ENCODE measurements at regions not wholly inside any gene's neighbourhood (a gene's known extent, or its start where the extent isn't known, plus 50 kb on each side); places are given as distances from the start of the nearest gene placed in this dataset.
"Not testable (repeated sequence)": the region's sequence is repeated elsewhere in the genome, so short reads cannot be mapped to it uniquely, and the experiment has no call there.

- Mint-ChIP-seq H3K27me3 (no peaks in the 10 kb centered on the region), H3K4me3 (ENCODE audit: low read depth) (no peak overlapping the region), H3K4me1 (ENCODE audit: low read depth) (peaks cover 5% of the 10 kb centered on the region), H3K36me3 (ENCODE audit: insufficient read depth) (peaks cover 6% of the 10 kb centered on the region), H3K27ac (no peak overlapping the region), H3K9me3 (ENCODE audit: low read depth) (peaks cover 9% of the 10 kb centered on the region)
- DNase-seq (ENCODE audit: low spot score, unreplicated experiment), result no peak
- no peak for TF ChIP-seq CTCF (IDR thresholded peaks at IDR 0.05; ENCODE audit: unreplicated experiment)
These were observed 200.2 kb upstream of the SLC38A2 start for GRCh38 chr12:46572644-46573346.

- no peak overlapping the region for H3K4me3 Mint-ChIP-seq (ENCODE audit: low read depth)
- no peak overlapping the region for H3K27ac Mint-ChIP-seq
- H3K27me3 Mint-ChIP-seq, result no peaks in the 10 kb centered on the region
- no peak for DNase-seq (ENCODE audit: low spot score, unreplicated experiment)
- H3K36me3 Mint-ChIP-seq (ENCODE audit: insufficient read depth), result peaks cover 12% of the 10 kb centered on the region
- TF ChIP-seq CTCF (IDR thresholded peaks at IDR 0.05; ENCODE audit: unreplicated experiment), result no peak
- peaks cover 18% of the 10 kb centered on the region for H3K9me3 Mint-ChIP-seq (ENCODE audit: low read depth)
- H3K4me1 Mint-ChIP-seq (ENCODE audit: low read depth), result peaks cover 5% of the 10 kb centered on the region
These were observed 199.0 kb upstream of the SLC38A2 start for GRCh38 chr12:46571608-46572007.

GRCh38 chr12:46569826-46570439 is 197.4 kb upstream of the SLC38A2 start:
- no peak for TF ChIP-seq CTCF (IDR thresholded peaks at IDR 0.05; ENCODE audit: unreplicated experiment)
- Mint-ChIP-seq H3K27ac (no peak overlapping the region), H3K4me1 (ENCODE audit: low read depth) (peaks cover 3% of the 10 kb centered on the region), H3K4me3 (ENCODE audit: low read depth) (no peak overlapping the region), H3K9me3 (ENCODE audit: low read depth) (peaks cover 30% of the 10 kb centered on the region), H3K36me3 (ENCODE audit: insufficient read depth) (peaks cover 14% of the 10 kb centered on the region), H3K27me3 (no peaks in the 10 kb centered on the region)
- no peak for DNase-seq (ENCODE audit: low spot score, unreplicated experiment)

- Mint-ChIP-seq H3K36me3 (ENCODE audit: insufficient read depth) (peaks cover 15% of the 10 kb centered on the region), H3K9me3 (ENCODE audit: low read depth) (peaks cover 37% of the 10 kb centered on the region), H3K27ac (no peak overlapping the region), H3K4me1 (ENCODE audit: low read depth) (peaks cover 5% of the 10 kb centered on the region), H3K4me3 (ENCODE audit: low read depth) (no peak overlapping the region), H3K27me3 (no peaks in the 10 kb centered on the region)
- no peak for DNase-seq (ENCODE audit: low spot score, unreplicated experiment)
- no peak for TF ChIP-seq CTCF (IDR thresholded peaks at IDR 0.05; ENCODE audit: unreplicated experiment)
These were observed 195.1 kb upstream of the SLC38A2 start for GRCh38 chr12:46567667-46568066.

GRCh38 chr12:46562625-46563225 is 190.2 kb upstream of the SLC38A2 start:
- DNase-seq (ENCODE audit: low spot score, unreplicated experiment), result no peak
- Mint-ChIP-seq H3K4me1 (ENCODE audit: low read depth) (peaks cover 21% of the 10 kb centered on the region), H3K36me3 (ENCODE audit: insufficient read depth) (peaks cover 8% of the 10 kb centered on the region), H3K4me3 (ENCODE audit: low read depth) (no peak overlapping the region), H3K9me3 (ENCODE audit: low read depth) (peaks cover 31% of the 10 kb centered on the region), H3K27me3 (no peaks in the 10 kb centered on the region), H3K27ac (no peak overlapping the region)
- no peak for TF ChIP-seq CTCF (IDR thresholded peaks at IDR 0.05; ENCODE audit: unreplicated experiment)

GRCh38 chr12:46561769-46562624 is 189.4 kb upstream of the SLC38A2 start:
- peaks cover 27% of the 10 kb centered on the region for H3K9me3 Mint-ChIP-seq (ENCODE audit: low read depth)
- peaks cover 21% of the 10 kb centered on the region for H3K4me1 Mint-ChIP-seq (ENCODE audit: low read depth)
- not testable (repeated sequence) for DNase-seq (ENCODE audit: low spot score, unreplicated experiment); H3K4me3 Mint-ChIP-seq (ENCODE audit: low read depth); H3K36me3 Mint-ChIP-seq (ENCODE audit: insufficient read depth); H3K27ac Mint-ChIP-seq; H3K27me3 Mint-ChIP-seq

All from progenitor cell of endocrine pancreas (in vitro differentiated cells).